OCI-LY3 (cell line): ENCODE measurements at regions not wholly inside any gene's neighbourhood (a gene's known extent, or its start where the extent isn't known, plus 50 kb on each side); places are given as distances from the start of the nearest gene placed in this dataset.

Experiments
- CTCF ChIP-seq: fragments of 200-600, 300-600 bp; sonication (generic); IDR thresholded peaks from 2 replicates; pipeline ENCODE4 v1.5.1; 2014; ENCODE audit warnings: antibody characterized with exemption, low read length, low read depth
- EZH2phosphoT487 ChIP-seq: fragments of 200-600 bp; shearing (Covaris generic); IDR thresholded peaks from 2 replicates; pipeline ENCODE4 v1.6.1; 2018; ENCODE audit warnings: antibody characterized with exemption, mixed run types, low read depth

GRCh38 chr12:104856531-104856930 is 101.6 kb downstream of the SLC41A2 start:
- TF ChIP-seq CTCF (no peak), EZH2phosphoT487 (no peak)
